ENCODE measurements at regions not wholly inside any gene's neighbourhood (a gene's known extent, or its start where the extent isn't known, plus 50 kb on each side); places are given as distances from the start of the nearest gene placed in this dataset.

DNA sequence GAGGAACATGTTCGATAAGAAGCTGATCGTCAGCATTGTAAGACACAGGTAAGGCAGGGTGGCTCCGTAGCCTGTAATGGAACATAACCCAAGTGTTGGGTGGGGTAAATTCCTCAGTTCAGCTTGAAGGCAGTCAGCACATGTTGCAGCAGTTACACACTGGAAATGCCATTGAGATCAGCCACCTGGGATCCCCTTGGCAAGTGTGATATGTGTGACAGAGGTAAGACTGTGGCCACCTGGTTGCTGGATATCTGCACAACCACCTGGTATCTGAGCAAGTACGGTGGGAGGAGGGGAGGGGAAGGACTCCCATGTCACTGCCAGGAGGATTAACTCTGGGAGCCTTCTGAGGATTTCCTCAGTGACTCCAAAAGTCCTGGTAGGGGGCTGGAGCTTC lies 158.0 kb upstream of the CAND1 start:
- H3K27me3 ChIP-seq, result no peaks in the 10 kb centered on the region
- intact Hi-C loops (cut with DNase I), result no loop called here
- no peak overlapping the region for H3K4me3 ChIP-seq
- no peaks in the 10 kb centered on the region for H3K36me3 ChIP-seq
- no peak overlapping the region for H3K27ac ChIP-seq
- DNase-seq, result no peak
- no peaks in the 10 kb centered on the region for H3K4me1 ChIP-seq
- H3K9ac ChIP-seq (ENCODE audit: low read depth in 2 of 2, low read length in 2 of 2), result no peak overlapping the region
- no peaks in the 10 kb centered on the region for H3K9me3 ChIP-seq
- TF ChIP-seq, protein P1, sequence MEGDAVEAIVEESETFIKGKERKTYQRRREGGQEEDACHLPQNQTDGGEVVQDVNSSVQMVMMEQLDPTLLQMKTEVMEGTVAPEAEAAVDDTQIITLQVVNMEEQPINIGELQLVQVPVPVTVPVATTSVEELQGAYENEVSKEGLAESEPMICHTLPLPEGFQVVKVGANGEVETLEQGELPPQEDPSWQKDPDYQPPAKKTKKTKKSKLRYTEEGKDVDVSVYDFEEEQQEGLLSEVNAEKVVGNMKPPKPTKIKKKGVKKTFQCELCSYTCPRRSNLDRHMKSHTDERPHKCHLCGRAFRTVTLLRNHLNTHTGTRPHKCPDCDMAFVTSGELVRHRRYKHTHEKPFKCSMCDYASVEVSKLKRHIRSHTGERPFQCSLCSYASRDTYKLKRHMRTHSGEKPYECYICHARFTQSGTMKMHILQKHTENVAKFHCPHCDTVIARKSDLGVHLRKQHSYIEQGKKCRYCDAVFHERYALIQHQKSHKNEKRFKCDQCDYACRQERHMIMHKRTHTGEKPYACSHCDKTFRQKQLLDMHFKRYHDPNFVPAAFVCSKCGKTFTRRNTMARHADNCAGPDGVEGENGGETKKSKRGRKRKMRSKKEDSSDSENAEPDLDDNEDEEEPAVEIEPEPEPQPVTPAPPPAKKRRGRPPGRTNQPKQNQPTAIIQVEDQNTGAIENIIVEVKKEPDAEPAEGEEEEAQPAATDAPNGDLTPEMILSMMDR (IDR thresholded peaks at IDR 0.05), result no peak

DNA sequence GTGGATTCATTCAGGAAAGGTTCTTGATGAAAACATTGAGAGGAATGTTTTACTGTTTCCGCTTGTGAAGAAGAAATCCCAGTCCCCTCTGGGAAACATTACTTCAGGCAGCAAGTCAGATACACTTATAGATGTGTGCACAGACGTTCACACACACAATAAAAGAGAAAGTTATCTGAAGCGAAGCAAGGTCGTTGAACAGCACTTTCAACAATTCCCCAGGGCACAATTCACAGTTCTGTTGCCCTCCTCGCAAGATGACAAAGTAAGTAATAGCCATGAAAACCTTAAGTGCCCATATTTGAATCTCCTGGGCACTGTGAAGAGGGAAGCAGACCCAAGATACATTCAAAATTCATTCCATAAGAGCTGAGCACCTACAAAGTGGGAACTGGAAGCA lies 156.6 kb upstream of the CAND1 start:
- Histone ChIP-seq H3K9ac (ENCODE audit: low read depth in 2 of 2, low read length in 2 of 2) (no peak overlapping the region), H3K9me3 (no peaks in the 10 kb centered on the region), H3K27ac (no peak overlapping the region), H3K4me3 (no peak overlapping the region), H3K36me3 (no peaks in the 10 kb centered on the region), H3K4me1 (no peaks in the 10 kb centered on the region), H3K27me3 (no peaks in the 10 kb centered on the region)
- no peak for DNase-seq
- TF ChIP-seq, protein P1 (IDR thresholded peaks at IDR 0.05), result no peak
- intact Hi-C loops (cut with DNase I), result no loop called here

DNA sequence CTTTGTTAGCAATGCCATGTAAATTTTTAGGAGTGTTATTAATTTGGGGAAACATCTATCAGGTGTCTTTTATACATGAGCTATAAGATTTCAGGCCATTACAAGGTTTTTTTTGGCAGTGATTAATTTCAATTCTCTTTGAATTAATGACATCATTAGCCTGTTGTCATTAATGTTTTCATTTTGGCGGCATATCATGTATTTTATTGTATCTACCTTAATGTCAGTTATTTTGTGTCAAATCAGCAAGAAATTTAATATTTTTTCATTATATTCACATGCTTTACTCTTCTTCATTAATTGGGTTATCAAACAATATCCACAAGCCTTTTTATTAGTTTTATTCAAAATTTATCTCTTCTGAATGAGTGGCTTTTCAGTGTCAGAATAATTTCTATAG lies 153.0 kb upstream of the CAND1 start:
- no peaks in the 10 kb centered on the region for H3K36me3 ChIP-seq
- no peaks in the 10 kb centered on the region for H3K27me3 ChIP-seq
- H3K4me1 ChIP-seq, result no peaks in the 10 kb centered on the region
- intact Hi-C loops (cut with DNase I), result no loop called here
- no peaks in the 10 kb centered on the region for H3K9me3 ChIP-seq
- H3K27ac ChIP-seq, result no peak overlapping the region
- no peak overlapping the region for H3K4me3 ChIP-seq
- no peak overlapping the region for H3K9ac ChIP-seq (ENCODE audit: low read depth in 2 of 2, low read length in 2 of 2)
- TF ChIP-seq, protein P1 (IDR thresholded peaks at IDR 0.05), result no peak
- no peak for DNase-seq

GRCh38 chr12:67122584-67122983 lies 146.6 kb upstream of the CAND1 start:
- Histone ChIP-seq H3K4me1 (no peaks in the 10 kb centered on the region), H3K9ac (ENCODE audit: low read depth in 2 of 2, low read length in 2 of 2) (no peak overlapping the region), H3K9me3 (no peaks in the 10 kb centered on the region), H3K4me3 (no peak overlapping the region), H3K27ac (no peak overlapping the region), H3K27me3 (no peaks in the 10 kb centered on the region), H3K36me3 (no peaks in the 10 kb centered on the region)
- intact Hi-C loops (cut with DNase I), result no loop called here
- DNase-seq, result no peak
- TF ChIP-seq, protein P1 (IDR thresholded peaks at IDR 0.05), result no peak

GRCh38 chr12:67137256-67137655 lies 131.9 kb upstream of the CAND1 start:
- TF ChIP-seq, protein P1 (IDR thresholded peaks at IDR 0.05), result no peak
- Histone ChIP-seq H3K4me1 (no peaks in the 10 kb centered on the region), H3K27ac (no peak overlapping the region), H3K27me3 (no peaks in the 10 kb centered on the region), H3K9ac (ENCODE audit: low read depth in 2 of 2, low read length in 2 of 2) (no peak overlapping the region), H3K9me3 (no peaks in the 10 kb centered on the region), H3K36me3 (no peaks in the 10 kb centered on the region), H3K4me3 (no peak overlapping the region)
- no peak for DNase-seq
- intact Hi-C loops (cut with DNase I), result no loop called here
